Breast epithelium (tissue), 4 donors: ENCODE measurements at regions not wholly inside any gene's neighbourhood (a gene's known extent, or its start where the extent isn't known, plus 50 kb on each side); places are given as distances from the start of the nearest gene placed in this dataset.

Source experiments
- DNase-seq, 2 donors: peaks; one replicate each; pipeline ENCODE4 v3.0.0-alpha.2; 2019; ENCODE audit warnings: low spot score in 2 of 2
- H3K27ac ChIP-seq, 2 donors: fragments of 200-600 bp; sonication (generic) in 1 of 2; one replicate each; pipeline ENCODE4 v1.5.1; 2016 to 2019; ENCODE audit warnings: mild to moderate bottlenecking in 1 of 2
- H3K27me3 ChIP-seq, 2 donors: fragments of 200-600 bp; sonication (generic) in 1 of 2; one replicate each; pipeline versions ENCODE4 v1.5.1 to v1.6.0; 2017 to 2019; ENCODE audit warnings: control low read depth in 1 of 2, mild to moderate bottlenecking in 1 of 2
- H3K36me3 ChIP-seq: fragments of 200-600 bp; one replicate; pipeline ENCODE4 v1.5.1; 2019
- H3K4me1 ChIP-seq, 2 donors: fragments of 200-600 bp; sonication (generic); one replicate each; pipeline ENCODE4 v1.5.1; 2016 to 2019; ENCODE audit warnings: control low read depth in 1 of 2
- H3K4me3 ChIP-seq, 3 donors: fragments of 200-600 bp; sonication (generic); 1 replicate in 2 of 3; 2 replicates in 1 of 3; pipeline ENCODE4 v1.5.1; 2016 to 2019; ENCODE audit warnings: mild to moderate bottlenecking in 3 of 3, moderate library complexity in 2 of 3
- H3K9me3 ChIP-seq, 2 donors: fragments of 200-600 bp; sonication (generic) in 1 of 2; one replicate each; pipeline ENCODE4 v1.5.1; 2016 to 2019; ENCODE audit warnings: control low read depth in 1 of 2
- CTCF ChIP-seq, 3 donors: fragments of 450-650 bp; IDR thresholded peaks; one replicate each; pipeline ENCODE4 v1.5.1; 2016 to 2017; ENCODE audit warnings: antibody characterized with exemption in 3 of 3, mild to moderate bottlenecking in 3 of 3, moderate library complexity in 3 of 3
- POLR2A ChIP-seq: fragments of 450-650 bp; IDR thresholded peaks from one replicate; pipeline ENCODE4 v1.6.1; 2016; ENCODE audit warnings: antibody characterized with exemption, mild to moderate bottlenecking, moderate library complexity
- POLR2AphosphoS5 ChIP-seq, 3 donors: sonication (generic); formaldehyde crosslinking; IDR thresholded peaks; one replicate each; pipeline ENCODE4 v1.6.1; 2017; ENCODE audit warnings: antibody characterized with exemption in 3 of 3
- intact Hi-C: fragments of 100-400 bp; cut with DNase I; formaldehyde crosslinking; loops from one replicate; pipeline ENCODE4 v1.15.1; 2023; ENCODE audit warnings: low total_unique reads

GRCh38 chr20:56173438-56173837, 75.1 kb upstream of the MC3R start:
- no peak for TF ChIP-seq POLR2A
- no peak for TF ChIP-seq CTCF (IDR thresholded peaks at IDR 0.05)
- no peak for TF ChIP-seq POLR2AphosphoS5 (IDR thresholded peaks at IDR 0.05)
- Histone ChIP-seq H3K27me3 (no peaks in the 10 kb centered on the region), H3K9me3 (no peaks in the 10 kb centered on the region), H3K4me1 (no peaks in the 10 kb centered on the region), H3K27ac (no peak overlapping the region), H3K36me3 (no peaks in the 10 kb centered on the region), H3K4me3 (no peak overlapping the region)
- no peak for DNase-seq
- intact Hi-C loops = no loop called here

- no peak for TF ChIP-seq CTCF (IDR thresholded peaks at IDR 0.05)
- no peak for TF ChIP-seq POLR2A
- TF ChIP-seq POLR2AphosphoS5 (IDR thresholded peaks at IDR 0.05) = no peak
- intact Hi-C loops = no loop called here
- no peaks in the 10 kb centered on the region for H3K27me3 ChIP-seq
- no peaks in the 10 kb centered on the region for H3K4me1 ChIP-seq
- no peaks in the 10 kb centered on the region for H3K9me3 ChIP-seq
- no peaks in the 10 kb centered on the region for H3K36me3 ChIP-seq
- H3K4me3 ChIP-seq = no peak overlapping the region
- DNase-seq = no peak
- H3K27ac ChIP-seq = no peak overlapping the region
These were observed 74.1 kb upstream of the MC3R start for GRCh38 chr20:56174416-56174815.

- Histone ChIP-seq H3K4me3 (no peak overlapping the region), H3K9me3 (no peaks in the 10 kb centered on the region)
- intact Hi-C loops = no loop called here
These were observed 72.6 kb upstream of the MC3R start for GRCh38 chr20:56175884-56176283.

GRCh38 chr20:56178219-56178618, 70.3 kb upstream of the MC3R start:
- Histone ChIP-seq H3K9me3 (no peaks in the 10 kb centered on the region), H3K36me3 (no peaks in the 10 kb centered on the region), H3K27me3 (no peaks in the 10 kb centered on the region), H3K27ac (no peak overlapping the region), H3K4me1 (no peaks in the 10 kb centered on the region), H3K4me3 (no peak overlapping the region)
- intact Hi-C loops = no loop called here
- no peak for DNase-seq
- TF ChIP-seq POLR2AphosphoS5 (IDR thresholded peaks at IDR 0.05) = no peak
- TF ChIP-seq CTCF (IDR thresholded peaks at IDR 0.05) = no peak
- no peak for TF ChIP-seq POLR2A

More at GRCh38 chr20:56175884-56176283, 72.6 kb upstream of the MC3R start:
- Histone ChIP-seq H3K4me1 (no peaks in the 10 kb centered on the region), H3K27ac (no peak overlapping the region), H3K27me3 (no peaks in the 10 kb centered on the region), H3K36me3 (no peaks in the 10 kb centered on the region)
- TF ChIP-seq POLR2A (no peak), CTCF (IDR thresholded peaks at IDR 0.05) (no peak), POLR2AphosphoS5 (IDR thresholded peaks at IDR 0.05) (no peak)
- DNase-seq = no peak

GRCh38 chr20:56179051-56179450, 69.5 kb upstream of the MC3R start:
- peak in 1 of 2 donors; percentile 52 for DNase-seq
- H3K36me3 ChIP-seq = no peaks in the 10 kb centered on the region
- no peak overlapping the region for H3K27ac ChIP-seq
- no peak for TF ChIP-seq CTCF (IDR thresholded peaks at IDR 0.05)
- TF ChIP-seq POLR2A = no peak
- intact Hi-C loops = no loop called here
- H3K4me3 ChIP-seq = no peak overlapping the region
- H3K4me1 ChIP-seq = no peaks in the 10 kb centered on the region
- no peaks in the 10 kb centered on the region for H3K27me3 ChIP-seq
- H3K9me3 ChIP-seq = no peaks in the 10 kb centered on the region
